ENCODE measurements at regions not wholly inside any gene's neighbourhood (a gene's known extent, or its start where the extent isn't known, plus 50 kb on each side); places are given as distances from the start of the nearest gene placed in this dataset.

DNA sequence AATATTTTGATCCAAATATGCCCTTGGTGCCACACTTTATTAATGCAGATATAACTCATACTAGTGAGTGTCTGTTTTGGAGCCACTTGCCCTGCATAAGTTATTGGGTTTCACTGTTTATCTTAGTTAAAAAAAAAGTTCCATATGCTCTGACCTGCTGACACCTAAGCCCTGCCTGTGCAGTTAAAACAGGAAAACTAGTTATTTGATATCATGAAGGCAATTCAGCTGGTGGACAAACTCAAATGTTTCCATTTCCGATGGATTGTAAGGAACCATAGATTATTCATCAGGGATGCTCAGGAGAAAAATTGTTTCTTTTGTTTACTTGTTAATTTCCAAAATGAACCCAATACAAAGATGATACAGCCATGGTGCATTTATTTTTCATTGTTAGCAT is 68.3 kb downstream of the NR2F2 start:
- TF ChIP-seq, protein P1, sequence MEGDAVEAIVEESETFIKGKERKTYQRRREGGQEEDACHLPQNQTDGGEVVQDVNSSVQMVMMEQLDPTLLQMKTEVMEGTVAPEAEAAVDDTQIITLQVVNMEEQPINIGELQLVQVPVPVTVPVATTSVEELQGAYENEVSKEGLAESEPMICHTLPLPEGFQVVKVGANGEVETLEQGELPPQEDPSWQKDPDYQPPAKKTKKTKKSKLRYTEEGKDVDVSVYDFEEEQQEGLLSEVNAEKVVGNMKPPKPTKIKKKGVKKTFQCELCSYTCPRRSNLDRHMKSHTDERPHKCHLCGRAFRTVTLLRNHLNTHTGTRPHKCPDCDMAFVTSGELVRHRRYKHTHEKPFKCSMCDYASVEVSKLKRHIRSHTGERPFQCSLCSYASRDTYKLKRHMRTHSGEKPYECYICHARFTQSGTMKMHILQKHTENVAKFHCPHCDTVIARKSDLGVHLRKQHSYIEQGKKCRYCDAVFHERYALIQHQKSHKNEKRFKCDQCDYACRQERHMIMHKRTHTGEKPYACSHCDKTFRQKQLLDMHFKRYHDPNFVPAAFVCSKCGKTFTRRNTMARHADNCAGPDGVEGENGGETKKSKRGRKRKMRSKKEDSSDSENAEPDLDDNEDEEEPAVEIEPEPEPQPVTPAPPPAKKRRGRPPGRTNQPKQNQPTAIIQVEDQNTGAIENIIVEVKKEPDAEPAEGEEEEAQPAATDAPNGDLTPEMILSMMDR (IDR thresholded peaks at IDR 0.05), result no peak
- TF ChIP-seq POLR2A (IDR thresholded peaks at IDR 0.05), result no peak
